Body of pancreas (tissue), 4 donors: ENCODE measurements at regions not wholly inside any gene's neighbourhood (a gene's known extent, or its start where the extent isn't known, plus 50 kb on each side); places are given as distances from the start of the nearest gene placed in this dataset.

ENCODE experiments used
- POLR2A ChIP-seq, 3 donors: fragments of 450-650 bp; IDR thresholded peaks; one replicate each; pipeline ENCODE4 v1.6.1; 2016; ENCODE audit warnings: antibody characterized with exemption in 3 of 3, mild to moderate bottlenecking in 2 of 3
- TF ChIP-seq, protein P1 (sequence below), 7 experiments: fragments of 450-650 bp in 4 of 7; fragments of 200-600 bp in 3 of 7; sonication (generic) in 3 of 7; IDR thresholded peaks; one replicate each; pipeline ENCODE4 v1.5.1; 2016 to 2019; ENCODE audit warnings: antibody characterized with exemption in 7 of 7

DNA sequence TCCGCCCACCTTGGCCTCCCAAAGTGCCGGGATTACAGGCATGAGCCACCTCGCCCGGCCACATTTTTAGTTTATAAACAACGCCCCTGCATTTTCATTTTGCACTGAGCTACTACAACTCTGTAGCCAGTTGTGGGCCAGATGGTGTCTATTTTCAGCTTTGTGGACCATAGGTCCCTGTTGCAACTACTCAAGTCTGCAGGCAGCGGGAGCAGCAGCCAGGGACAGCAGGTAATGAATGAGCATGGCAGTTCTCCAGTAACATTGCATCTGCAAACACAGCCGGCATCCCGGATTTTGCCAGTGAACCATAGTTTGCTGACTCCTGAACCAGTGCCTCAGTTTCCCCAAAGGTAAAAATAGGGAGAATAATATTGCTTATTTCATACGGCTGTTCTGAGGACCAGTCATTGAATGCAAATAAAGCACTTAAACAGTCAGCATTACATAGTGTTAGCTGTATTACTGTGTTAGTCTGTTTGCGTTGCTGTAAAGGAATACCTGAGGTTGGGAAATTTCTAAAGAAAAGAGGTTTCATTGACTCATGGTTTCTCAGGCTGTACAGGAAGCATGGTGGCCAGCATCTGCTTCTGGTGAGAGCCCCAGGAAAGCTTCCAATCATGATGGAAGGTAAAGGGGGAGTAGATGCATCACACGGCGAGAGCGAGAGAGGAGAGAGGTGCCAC lies 65.5 kb upstream of the SLC45A1 start:
- TF ChIP-seq, protein P1, sequence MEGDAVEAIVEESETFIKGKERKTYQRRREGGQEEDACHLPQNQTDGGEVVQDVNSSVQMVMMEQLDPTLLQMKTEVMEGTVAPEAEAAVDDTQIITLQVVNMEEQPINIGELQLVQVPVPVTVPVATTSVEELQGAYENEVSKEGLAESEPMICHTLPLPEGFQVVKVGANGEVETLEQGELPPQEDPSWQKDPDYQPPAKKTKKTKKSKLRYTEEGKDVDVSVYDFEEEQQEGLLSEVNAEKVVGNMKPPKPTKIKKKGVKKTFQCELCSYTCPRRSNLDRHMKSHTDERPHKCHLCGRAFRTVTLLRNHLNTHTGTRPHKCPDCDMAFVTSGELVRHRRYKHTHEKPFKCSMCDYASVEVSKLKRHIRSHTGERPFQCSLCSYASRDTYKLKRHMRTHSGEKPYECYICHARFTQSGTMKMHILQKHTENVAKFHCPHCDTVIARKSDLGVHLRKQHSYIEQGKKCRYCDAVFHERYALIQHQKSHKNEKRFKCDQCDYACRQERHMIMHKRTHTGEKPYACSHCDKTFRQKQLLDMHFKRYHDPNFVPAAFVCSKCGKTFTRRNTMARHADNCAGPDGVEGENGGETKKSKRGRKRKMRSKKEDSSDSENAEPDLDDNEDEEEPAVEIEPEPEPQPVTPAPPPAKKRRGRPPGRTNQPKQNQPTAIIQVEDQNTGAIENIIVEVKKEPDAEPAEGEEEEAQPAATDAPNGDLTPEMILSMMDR (IDR thresholded peaks at IDR 0.05) = no peak
- TF ChIP-seq POLR2A (IDR thresholded peaks at IDR 0.05) = no peak
